NB4 (cell line): ENCODE measurements at regions not wholly inside any gene's neighbourhood (a gene's known extent, or its start where the extent isn't known, plus 50 kb on each side); places are given as distances from the start of the nearest gene placed in this dataset.
"Not testable (repeated sequence)": the region's sequence is repeated elsewhere in the genome, so short reads cannot be mapped to it uniquely, and the experiment has no call there.

Experiments used
- CTCF ChIP-seq: IDR thresholded peaks from one replicate; pipeline ENCODE4 v1.5.1; 2012; ENCODE audit warnings: low read depth, low read length
- MAX ChIP-seq: IDR thresholded peaks from 2 replicates; pipeline ENCODE4 v1.6.1; 2011; ENCODE audit warnings: low read depth, low read length
- POLR2A ChIP-seq: IDR thresholded peaks from 2 replicates; pipeline ENCODE4 v1.6.1; 2011; ENCODE audit warnings: mild to moderate bottlenecking; ENCODE audit not compliant: insufficient read length; ENCODE audit errors: extremely low read depth

- TF ChIP-seq POLR2A, CTCF, MAX: not testable (repeated sequence)
Observed at GRCh38 chr2:5637051-5637450, 55.1 kb upstream of the SOX11 start.
